WTC11 (cell line): ENCODE measurements at regions not wholly inside any gene's neighbourhood (a gene's known extent, or its start where the extent isn't known, plus 50 kb on each side); places are given as distances from the start of the nearest gene placed in this dataset.

Experiments used
- AR ChIP-seq: fragments of 250-450 bp; sonication (Bioruptor Pico); IDR thresholded peaks from 2 replicates; pipeline ENCODE4 v1.9.0; 2021; ENCODE audit warnings: mild to moderate bottlenecking
- ATF2 ChIP-seq: sonication (generic); formaldehyde crosslinking; IDR thresholded peaks from 2 replicates; pipeline ENCODE4 v1.8.1; 2022; ENCODE audit warnings: low read depth, missing genetic modification reagents, borderline replicate concordance
- E2F1 ChIP-seq: sonication (generic); formaldehyde crosslinking; IDR thresholded peaks from 2 replicates; pipeline ENCODE4 v1.8.0; 2022; ENCODE audit warnings: mild to moderate bottlenecking, missing genetic modification reagents
- ELF4 ChIP-seq: sonication (generic); formaldehyde crosslinking; IDR thresholded peaks from 2 replicates; pipeline ENCODE4 v1.8.1; 2022; ENCODE audit warnings: low read depth, mild to moderate bottlenecking, moderate library complexity, missing genetic modification reagents
- ETV6 ChIP-seq: sonication (generic); formaldehyde crosslinking; IDR thresholded peaks from 2 replicates; pipeline ENCODE4 v1.8.1; 2022; ENCODE audit warnings: mild to moderate bottlenecking, missing genetic modification reagents
- FOXJ3 ChIP-seq: sonication (generic); formaldehyde crosslinking; IDR thresholded peaks from 2 replicates; pipeline ENCODE4 v1.9.0; 2021; ENCODE audit warnings: missing genetic modification reagents, mild to moderate bottlenecking, borderline replicate concordance
- TP53 ChIP-seq: sonication (generic); formaldehyde crosslinking; IDR thresholded peaks from 2 replicates; pipeline ENCODE4 v1.8.1; 2023; ENCODE audit warnings: mild to moderate bottlenecking, missing genetic modification reagents
- TF ChIP-seq, protein P1 (sequence below): fragments of 200-600 bp; IDR thresholded peaks from 2 replicates; pipeline ENCODE4 v1.8.0; 2022; ENCODE audit warnings: antibody characterized with exemption
- TF ChIP-seq, protein P2 (sequence below): sonication (generic); formaldehyde crosslinking; conservative IDR thresholded peaks from 2 replicates; pipeline ENCODE4 v1.8.1; 2023; ENCODE audit warnings: mild to moderate bottlenecking, low read depth, missing genetic modification reagents, moderate library complexity
- TF ChIP-seq, protein P3 (sequence below): sonication (generic); formaldehyde crosslinking; IDR thresholded peaks from 2 replicates; pipeline ENCODE4 v1.8.0; 2022; ENCODE audit warnings: mild to moderate bottlenecking, missing genetic modification reagents

DNA sequence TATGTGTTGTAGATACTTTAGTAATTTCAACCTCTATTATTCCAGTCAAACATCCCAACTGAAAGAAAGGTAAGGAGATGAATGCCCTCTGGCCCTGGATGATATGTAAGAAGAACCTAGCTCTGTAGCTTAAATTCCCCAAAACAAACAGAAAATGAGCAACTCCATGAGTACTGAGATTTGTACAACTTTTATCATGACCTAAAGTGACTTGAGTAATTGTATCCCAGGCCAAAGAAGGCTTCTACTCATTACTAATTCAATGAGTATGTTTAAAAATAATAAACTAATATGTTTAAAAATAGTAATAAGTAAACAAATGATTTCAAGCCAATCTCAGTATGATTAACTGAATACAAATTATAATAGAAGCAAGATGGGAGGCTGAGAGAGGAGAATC is 414.0 kb upstream of the ACTBL2 start:
- TF ChIP-seq E2F1 (CRISPR knock-in tag) (no peak), ELF4 (CRISPR knock-in tag) (no peak), AR (no peak), ETV6 (CRISPR knock-in tag) (no peak), FOXJ3 (no peak), TP53 (CRISPR knock-in tag) (no peak), ATF2 (no peak)
- TF ChIP-seq, protein P1, sequence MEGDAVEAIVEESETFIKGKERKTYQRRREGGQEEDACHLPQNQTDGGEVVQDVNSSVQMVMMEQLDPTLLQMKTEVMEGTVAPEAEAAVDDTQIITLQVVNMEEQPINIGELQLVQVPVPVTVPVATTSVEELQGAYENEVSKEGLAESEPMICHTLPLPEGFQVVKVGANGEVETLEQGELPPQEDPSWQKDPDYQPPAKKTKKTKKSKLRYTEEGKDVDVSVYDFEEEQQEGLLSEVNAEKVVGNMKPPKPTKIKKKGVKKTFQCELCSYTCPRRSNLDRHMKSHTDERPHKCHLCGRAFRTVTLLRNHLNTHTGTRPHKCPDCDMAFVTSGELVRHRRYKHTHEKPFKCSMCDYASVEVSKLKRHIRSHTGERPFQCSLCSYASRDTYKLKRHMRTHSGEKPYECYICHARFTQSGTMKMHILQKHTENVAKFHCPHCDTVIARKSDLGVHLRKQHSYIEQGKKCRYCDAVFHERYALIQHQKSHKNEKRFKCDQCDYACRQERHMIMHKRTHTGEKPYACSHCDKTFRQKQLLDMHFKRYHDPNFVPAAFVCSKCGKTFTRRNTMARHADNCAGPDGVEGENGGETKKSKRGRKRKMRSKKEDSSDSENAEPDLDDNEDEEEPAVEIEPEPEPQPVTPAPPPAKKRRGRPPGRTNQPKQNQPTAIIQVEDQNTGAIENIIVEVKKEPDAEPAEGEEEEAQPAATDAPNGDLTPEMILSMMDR = no peak
- TF ChIP-seq, protein P2, sequence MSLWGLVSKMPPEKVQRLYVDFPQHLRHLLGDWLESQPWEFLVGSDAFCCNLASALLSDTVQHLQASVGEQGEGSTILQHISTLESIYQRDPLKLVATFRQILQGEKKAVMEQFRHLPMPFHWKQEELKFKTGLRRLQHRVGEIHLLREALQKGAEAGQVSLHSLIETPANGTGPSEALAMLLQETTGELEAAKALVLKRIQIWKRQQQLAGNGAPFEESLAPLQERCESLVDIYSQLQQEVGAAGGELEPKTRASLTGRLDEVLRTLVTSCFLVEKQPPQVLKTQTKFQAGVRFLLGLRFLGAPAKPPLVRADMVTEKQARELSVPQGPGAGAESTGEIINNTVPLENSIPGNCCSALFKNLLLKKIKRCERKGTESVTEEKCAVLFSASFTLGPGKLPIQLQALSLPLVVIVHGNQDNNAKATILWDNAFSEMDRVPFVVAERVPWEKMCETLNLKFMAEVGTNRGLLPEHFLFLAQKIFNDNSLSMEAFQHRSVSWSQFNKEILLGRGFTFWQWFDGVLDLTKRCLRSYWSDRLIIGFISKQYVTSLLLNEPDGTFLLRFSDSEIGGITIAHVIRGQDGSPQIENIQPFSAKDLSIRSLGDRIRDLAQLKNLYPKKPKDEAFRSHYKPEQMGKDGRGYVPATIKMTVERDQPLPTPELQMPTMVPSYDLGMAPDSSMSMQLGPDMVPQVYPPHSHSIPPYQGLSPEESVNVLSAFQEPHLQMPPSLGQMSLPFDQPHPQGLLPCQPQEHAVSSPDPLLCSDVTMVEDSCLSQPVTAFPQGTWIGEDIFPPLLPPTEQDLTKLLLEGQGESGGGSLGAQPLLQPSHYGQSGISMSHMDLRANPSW (CRISPR knock-in tag) = no peak
- TF ChIP-seq, protein P3, sequence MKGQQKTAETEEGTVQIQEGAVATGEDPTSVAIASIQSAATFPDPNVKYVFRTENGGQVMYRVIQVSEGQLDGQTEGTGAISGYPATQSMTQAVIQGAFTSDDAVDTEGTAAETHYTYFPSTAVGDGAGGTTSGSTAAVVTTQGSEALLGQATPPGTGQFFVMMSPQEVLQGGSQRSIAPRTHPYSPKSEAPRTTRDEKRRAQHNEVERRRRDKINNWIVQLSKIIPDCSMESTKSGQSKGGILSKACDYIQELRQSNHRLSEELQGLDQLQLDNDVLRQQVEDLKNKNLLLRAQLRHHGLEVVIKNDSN (CRISPR knock-in tag) = no peak
